NCI-H187 (cell line): ENCODE measurements at regions not wholly inside any gene's neighbourhood (a gene's known extent, or its start where the extent isn't known, plus 50 kb on each side); places are given as distances from the start of the nearest gene placed in this dataset.

ENCODE experiments used
- DNase-seq, 2 experiments: peaks; one replicate each; lab custom pipeline; 2025; lab: John Stamatoyannopoulos, UW

DNA sequence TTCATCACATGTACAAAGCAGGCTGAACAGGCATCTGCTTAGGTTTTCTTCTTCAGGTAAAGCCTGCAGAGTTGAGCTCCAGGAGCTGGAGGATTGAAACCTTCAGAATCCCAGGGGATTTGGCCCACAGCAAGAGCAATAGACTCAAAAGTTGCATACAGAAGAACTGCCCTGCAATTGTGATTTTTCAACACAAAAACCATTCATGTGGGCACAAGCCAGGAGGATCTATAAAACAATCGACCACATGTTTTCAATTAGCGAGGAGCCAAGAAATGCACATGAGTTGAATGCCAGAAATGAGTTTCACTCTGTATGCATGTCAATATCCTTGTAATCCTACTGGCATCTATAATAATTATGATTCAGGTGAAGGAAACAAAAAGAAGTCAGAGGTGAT is 576.4 kb downstream of the HDGFL1 start:
- DNase-seq, result no peak

DNA sequence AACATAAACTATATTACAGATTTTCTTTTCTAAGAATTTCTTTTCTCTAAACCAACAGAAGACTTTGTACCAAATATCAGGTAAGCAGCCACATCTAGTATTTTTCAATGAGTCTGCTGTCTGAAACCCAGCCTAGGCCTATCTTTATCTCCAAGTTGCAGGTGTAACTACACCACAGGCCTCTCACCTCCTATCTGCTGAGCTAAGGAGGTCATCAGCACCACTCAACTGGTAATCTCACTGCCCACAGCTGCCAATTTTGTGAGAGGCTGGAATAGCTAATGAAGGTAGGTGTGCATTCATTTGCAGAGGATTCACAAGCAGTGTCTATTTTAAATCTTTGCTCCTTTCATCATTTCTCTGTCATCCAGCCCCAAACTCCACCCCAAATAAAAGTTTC is 584.8 kb downstream of the HDGFL1 start:
- no peak for DNase-seq

DNA sequence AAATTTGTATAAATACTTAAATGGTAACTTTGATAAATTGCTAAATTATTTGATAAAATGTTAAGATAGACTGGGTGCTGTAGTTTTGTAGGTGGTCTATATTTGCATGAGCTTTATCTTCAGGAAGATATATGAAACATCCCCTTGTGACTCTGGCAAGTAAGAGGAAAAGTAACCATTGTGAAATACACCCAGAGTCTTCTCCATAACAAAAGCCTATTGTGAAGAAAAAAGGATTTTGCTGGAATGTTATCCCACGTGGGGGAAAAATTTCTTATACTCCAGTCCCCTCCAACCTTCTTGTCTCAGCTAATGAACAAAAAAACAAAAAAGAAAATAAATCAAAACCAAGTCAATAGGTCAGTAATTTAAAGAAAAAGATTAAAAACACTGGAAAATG is 600.7 kb downstream of the HDGFL1 start:
- DNase-seq, result no peak

- no peak for DNase-seq
Measured at GRCh38 chr6:23173234-23173633, 603.9 kb downstream of the HDGFL1 start.

GRCh38 chr6:23174781-23175361 is 605.5 kb downstream of the HDGFL1 start:
- no peak for DNase-seq

DNA sequence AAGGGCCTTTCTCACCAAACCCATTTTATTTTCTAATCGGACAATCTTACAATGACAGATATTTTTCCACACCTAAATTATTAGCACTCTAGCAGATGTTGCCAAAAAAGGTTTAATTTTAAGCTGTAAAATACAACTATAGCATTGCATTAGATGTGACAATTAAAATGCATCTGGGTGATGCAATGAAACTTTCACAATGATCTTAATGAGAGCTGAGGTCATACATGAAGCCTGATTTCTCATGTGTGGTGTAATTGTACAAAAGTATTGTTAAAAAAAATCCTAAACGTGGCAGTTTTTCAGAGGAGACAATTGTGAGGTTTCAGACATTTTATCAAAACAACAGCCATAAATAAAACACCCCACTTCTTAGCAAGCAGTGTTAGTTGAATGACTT is 606.0 kb downstream of the HDGFL1 start:
- no peak for DNase-seq

GRCh38 chr6:23176471-23176870 is 607.1 kb downstream of the HDGFL1 start:
- DNase-seq, result no peak

DNA sequence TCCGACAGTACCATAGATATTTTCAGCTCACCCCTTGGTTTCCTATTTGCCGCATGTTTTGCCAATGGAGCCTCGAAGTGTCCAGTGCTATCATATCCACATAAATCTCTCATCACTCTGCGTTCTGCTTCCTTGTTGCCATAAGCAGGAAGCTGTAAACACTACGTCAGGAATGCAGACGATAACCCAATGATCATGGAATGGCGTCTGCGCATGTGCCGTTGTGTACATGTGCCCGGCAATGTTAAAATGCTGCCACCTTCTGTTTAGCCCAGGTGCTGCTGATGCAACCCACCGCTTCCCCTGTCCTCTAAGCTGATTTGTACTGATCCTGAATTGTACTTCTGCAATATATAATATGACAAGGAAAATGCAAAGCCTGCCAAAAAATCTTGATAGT is 607.5 kb downstream of the HDGFL1 start:
- DNase-seq, result peak in 1 of 2 experiments; percentile 15

GRCh38 chr6:23177806-23178205 is 608.4 kb downstream of the HDGFL1 start:
- no peak for DNase-seq

DNA sequence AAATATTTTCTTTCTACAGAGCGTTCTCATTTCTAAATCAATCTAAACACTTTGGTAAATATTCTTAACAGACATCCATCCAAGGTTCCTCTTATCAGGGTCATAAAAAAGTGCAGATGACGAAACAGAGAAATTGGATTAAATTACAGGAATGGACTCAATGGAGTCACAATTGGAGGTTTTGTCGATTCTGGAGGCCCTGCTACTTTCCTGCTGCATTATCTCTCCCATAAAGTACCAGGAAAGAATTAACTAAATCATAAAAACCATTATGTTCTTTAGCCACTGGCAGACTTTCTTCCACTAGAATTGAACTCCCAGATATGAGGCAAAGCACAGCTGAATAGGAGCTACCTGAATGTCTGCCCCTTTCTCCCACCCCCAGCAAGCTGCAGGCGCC is 610.6 kb downstream of the HDGFL1 start:
- no peak for DNase-seq

DNA sequence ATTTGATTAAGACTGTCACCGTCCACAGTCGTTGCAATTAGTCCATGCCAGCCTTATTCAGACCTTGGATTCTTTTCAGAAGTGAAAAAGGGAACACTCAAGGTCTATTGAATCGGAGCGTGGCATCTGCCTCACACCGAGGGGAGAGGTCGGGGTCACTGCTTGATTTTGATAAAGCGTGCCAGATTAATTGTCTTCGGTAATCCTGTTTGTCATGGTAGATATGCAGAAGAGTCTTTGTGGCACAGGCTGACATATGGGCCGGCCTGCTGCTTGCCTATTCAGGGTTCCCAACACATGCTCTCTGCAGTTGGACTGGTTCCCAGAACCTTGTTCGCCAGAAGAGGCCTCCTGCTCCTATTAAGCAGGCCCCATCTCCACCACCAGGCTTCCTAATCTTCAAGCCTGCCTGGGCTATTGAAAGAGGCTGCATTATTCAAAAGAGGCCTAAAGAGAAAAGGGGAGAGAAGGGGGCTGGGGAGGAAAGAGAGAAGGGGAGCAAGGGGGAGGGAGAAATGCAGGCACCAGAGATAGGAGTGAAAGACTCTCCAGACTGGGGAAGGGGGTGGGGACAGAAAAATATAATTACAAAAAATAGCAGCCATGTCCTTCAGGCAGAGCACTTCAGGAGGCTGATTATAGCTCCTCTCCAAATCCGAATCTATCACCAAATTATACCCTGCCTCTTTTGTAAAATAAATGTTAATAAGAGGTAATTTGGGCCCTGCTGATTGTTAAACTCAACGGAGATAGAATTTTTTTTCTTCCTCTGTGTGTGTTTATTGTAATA is 611.3 kb downstream of the HDGFL1 start:
- peak in 1 of 2 experiments; percentile 19 for DNase-seq

DNA sequence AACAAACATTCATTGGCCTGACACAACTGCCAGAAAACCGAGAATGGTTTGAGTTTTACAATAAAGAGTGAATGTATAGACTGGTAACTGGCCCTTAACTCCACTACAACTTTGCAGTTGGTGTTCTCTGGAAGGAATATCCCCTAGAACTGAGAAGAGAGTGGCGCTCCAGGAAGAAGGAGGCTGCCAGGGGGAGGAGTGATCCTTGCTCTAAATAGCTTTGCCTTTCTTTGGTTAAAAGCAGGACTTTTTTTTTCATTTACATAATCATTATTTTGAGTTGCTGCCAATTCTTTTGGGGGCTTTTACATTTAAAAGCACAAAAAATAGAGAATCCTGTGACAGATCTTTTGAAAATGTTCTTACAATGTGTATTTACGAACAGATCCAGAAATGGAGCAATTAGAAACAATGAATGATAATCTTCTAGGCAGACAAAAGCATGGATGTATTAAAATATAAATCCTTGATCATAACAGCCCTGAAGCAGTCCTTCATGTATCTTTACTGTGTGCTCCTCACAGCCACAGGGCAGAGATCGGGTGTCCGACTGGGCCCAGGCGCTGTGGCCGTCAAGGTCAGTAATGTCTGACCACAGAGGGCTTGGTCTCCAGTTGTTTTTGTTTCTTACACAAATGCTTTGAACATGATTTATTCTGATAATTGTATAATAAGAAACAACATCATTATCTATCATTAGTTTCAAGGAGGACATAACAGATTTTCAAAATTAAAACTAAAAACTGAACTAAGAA is 612.2 kb downstream of the HDGFL1 start:
- no peak for DNase-seq

GRCh38 chr6:23183846-23184245 is 614.5 kb downstream of the HDGFL1 start:
- DNase-seq, result no peak

DNA sequence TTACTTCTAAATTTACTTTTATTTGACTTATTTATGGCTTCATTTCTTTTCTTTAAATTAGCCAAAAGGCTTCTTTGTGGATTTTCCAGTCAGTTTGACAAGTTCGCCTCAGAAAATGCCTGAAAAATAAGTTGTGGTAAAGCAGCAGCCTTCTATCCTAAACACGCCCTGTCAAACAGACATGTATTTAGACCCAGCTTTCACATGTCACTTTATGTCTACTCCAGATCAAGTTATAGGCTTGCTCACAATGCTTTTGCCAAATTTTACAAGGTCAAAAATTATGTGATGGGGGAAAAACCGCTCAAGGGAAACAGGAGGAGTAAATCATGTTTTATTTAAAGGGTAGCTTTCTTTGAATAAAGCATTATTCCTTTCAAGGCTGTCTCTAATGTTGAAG is 615.0 kb downstream of the HDGFL1 start:
- no peak for DNase-seq

DNA sequence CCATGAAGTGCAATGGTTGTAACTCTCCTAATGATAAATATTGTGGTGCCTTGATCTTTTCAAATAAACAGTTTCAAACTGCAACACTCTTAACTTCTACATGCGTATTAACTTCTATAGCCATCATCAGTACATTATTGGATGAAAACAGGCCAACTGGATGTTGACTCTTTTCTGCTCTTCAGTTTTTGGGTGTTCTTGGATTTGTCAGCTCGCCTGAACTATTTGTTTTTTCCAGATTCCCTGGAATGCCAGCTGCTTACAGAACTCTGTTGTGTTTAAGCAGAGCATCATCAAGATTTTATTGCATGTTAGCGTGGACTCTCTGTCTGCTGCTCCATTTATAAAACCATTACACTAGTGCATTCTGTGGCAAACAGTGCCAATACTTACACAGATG is 626.1 kb downstream of the HDGFL1 start:
- DNase-seq, result no peak

GRCh38 chr6:23199541-23199940 is 630.2 kb downstream of the HDGFL1 start:
- DNase-seq, result no peak

GRCh38 chr6:23200946-23201345 is 631.6 kb downstream of the HDGFL1 start:
- no peak for DNase-seq

DNA sequence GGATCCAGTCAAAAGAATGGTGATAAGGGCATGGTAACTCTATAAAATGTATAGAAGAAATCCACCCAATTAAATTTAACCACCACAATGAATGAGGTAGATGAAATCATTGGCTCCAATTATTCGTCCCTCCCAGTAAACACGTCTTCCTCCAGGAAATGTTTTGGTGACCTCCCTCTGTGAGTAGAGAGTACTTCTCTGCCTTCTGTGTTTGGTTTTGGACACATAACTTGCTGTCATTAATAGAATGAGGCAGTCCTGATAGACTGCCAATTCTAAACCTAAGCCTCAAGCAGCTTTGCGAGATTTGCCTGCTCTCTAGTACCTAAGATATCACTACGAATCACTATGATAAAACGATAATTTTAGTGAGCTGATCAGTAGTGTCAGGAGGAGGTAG is 632.8 kb downstream of the HDGFL1 start:
- no peak for DNase-seq

DNA sequence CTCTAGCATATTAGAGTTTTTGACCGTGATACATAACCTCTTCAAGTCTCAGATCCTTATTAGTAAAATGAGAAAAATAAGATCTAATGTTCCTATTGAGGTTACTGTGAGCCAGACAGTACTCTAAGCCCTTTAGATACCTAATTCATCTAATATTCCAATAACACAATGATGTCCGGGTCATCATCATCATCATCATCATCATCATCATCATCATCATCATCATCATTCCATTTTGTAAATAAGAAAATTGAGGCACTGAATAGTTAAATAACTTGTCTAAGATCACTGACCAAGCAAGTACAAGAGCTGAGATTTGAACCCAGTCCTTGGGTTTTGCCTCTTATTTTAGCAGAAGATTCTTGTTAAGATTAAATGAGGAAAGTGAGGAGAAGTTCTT is 643.0 kb downstream of the HDGFL1 start:
- DNase-seq, result no peak

DNA sequence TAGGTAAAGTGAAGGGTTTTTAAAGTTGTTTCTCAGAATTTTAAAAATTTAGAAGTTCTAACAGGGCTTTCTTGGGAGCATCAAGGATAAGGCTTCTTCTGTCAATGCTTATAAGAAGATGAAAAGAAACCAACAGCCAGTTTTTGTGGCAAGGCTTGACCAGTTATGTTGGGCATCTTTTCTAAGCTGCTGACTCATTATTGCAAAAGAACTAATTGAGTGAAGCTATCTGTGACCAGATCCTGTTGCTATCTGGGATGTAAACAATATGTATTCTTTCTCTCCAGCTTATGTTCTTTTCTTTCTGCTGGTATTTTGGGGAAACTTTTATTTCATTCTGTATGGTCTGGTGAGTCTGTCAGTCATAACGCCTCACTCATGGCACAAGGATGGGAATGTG is 643.8 kb downstream of the HDGFL1 start:
- DNase-seq, result no peak

- no peak for DNase-seq
Measured at GRCh38 chr6:23213651-23214050, 644.3 kb downstream of the HDGFL1 start.

DNA sequence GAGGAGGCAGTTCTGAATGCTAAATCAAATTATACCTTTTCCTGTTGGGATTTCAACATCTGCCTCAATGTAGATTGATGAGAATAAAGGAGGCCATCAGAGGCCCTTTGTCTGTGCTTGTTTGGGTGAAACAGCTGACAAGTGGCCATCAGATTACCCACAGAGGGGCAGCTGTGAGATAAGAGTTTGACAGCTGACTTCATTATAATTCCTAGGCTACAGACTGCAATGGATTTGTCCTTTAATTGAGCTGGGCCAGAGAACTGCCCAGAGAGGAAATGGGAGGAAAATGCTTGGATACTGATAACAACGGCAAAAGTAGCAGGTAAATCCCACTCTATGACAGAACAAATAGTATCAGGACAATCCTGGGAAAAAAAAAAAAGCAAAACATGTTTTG is 649.4 kb downstream of the HDGFL1 start:
- peak in 1 of 2 experiments; percentile 6 for DNase-seq

DNA sequence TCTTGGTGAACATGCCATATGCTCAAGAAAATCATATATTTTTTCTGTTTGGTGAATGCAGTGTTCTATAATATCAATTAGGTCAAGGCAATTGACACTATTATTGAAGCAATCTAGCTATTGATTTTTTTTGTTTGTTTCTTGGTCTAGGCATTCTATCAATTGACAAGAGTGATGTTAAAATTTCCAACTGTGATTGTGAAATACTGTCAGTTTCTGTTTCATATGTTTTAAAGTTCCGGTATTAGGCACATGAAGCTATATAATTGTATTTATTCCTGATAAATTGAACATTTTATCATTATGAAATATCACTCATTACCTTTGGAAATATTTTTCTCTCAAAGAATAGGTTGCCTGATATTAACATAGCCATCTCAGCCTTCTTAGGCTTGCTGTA is 653.4 kb downstream of the HDGFL1 start:
- no peak for DNase-seq
